ENCODE measurements at regions not wholly inside any gene's neighbourhood (a gene's known extent, or its start where the extent isn't known, plus 50 kb on each side); places are given as distances from the start of the nearest gene placed in this dataset.

GRCh38 chr9:108058135-108058814 is 568.7 kb upstream of the KLF4 start:
- TF ChIP-seq CTCF (IDR thresholded peaks at IDR 0.05) (no peak), ZFX (IDR thresholded peaks at IDR 0.05; ENCODE audit: borderline replicate concordance) (no peak)

All from 22Rv1 (cell line).